Transverse colon (tissue), 4 donors: ENCODE measurements at regions not wholly inside any gene's neighbourhood (a gene's known extent, or its start where the extent isn't known, plus 50 kb on each side); places are given as distances from the start of the nearest gene placed in this dataset.

Source experiments
- DNase-seq: peaks from one replicate; pipeline ENCODE4 v3.0.0-alpha.2; 2019
- H3K27ac ChIP-seq, 4 donors: fragments of 200-600 bp; sonication (generic); 2 replicates each; pipeline ENCODE4 v1.5.1; 2016 to 2018; ENCODE audit warnings: inconsistent platforms in 4 of 4
- H3K27me3 ChIP-seq: fragments of 200-600 bp; sonication (generic); 2 replicates; pipeline ENCODE4 v1.5.1; 2017; ENCODE audit warnings: inconsistent platforms
- H3K36me3 ChIP-seq, 4 donors: fragments of 200-600 bp; sonication (generic); 2 replicates each; pipeline ENCODE4 v1.5.1; 2017 to 2019; ENCODE audit warnings: inconsistent platforms in 4 of 4
- H3K4me1 ChIP-seq, 4 donors: fragments of 200-600 bp; sonication (generic); 2 replicates each; pipeline ENCODE4 v1.5.1; 2017 to 2020; ENCODE audit warnings: inconsistent platforms in 4 of 4
- H3K4me3 ChIP-seq, 4 donors: fragments of 200-600 bp; sonication (generic); 1 replicate in 1 of 4; 2 replicates in 3 of 4; pipeline versions ENCODE4 v1.5.1 to v1.6.1; 2017 to 2019; ENCODE audit warnings: inconsistent platforms in 4 of 4
- H3K9me3 ChIP-seq, 2 donors: fragments of 200-600 bp; sonication (generic); 2 replicates each; pipeline ENCODE4 v1.5.1; 2017 to 2019; ENCODE audit warnings: inconsistent platforms in 2 of 2
- EP300 ChIP-seq: sonication (generic); formaldehyde crosslinking; IDR thresholded peaks from one replicate; pipeline ENCODE4 v1.6.1; 2017; ENCODE audit warnings: antibody characterized with exemption, low read depth
- POLR2A ChIP-seq: fragments of 450-650 bp; IDR thresholded peaks from one replicate; pipeline ENCODE4 v1.6.1; 2016; ENCODE audit warnings: antibody characterized with exemption, mild to moderate bottlenecking, moderate library complexity
- POLR2AphosphoS5 ChIP-seq, 3 donors: sonication (generic); formaldehyde crosslinking; IDR thresholded peaks; one replicate each; pipeline ENCODE4 v1.6.1; 2016; ENCODE audit warnings: antibody characterized with exemption in 3 of 3
- WGBS, 2 donors: methylation state at CpG; one replicate each; pipeline ENCODE4 v1.1.5; 2018; ENCODE audit warnings: low coverage in 1 of 2; 5-methylcytosine and 5-hydroxymethylcytosine counted together
- in situ Hi-C, 4 donors: fragments of 200-750 bp; cut with MboI; loops; one replicate each; pipeline versions ENCODE4 v1.15.0 to v1.15.1; 2017; ENCODE audit warnings: low sequenced_read_pairs in 3 of 4, low pct_ligation_motif_present in 1 of 4, low pct_unique_long_range_greater_than_20kb in 1 of 4
- intact Hi-C: fragments of 100-400 bp; cut with DNase I; formaldehyde crosslinking; loops from one replicate; pipeline ENCODE4 v1.15.1; 2023; ENCODE audit warnings: low total_unique reads
- TF ChIP-seq, protein P1 (sequence below), 5 experiments: fragments of 200-600 bp in 3 of 5; fragments of 450-650 bp in 2 of 5; sonication (generic) in 3 of 5; IDR thresholded peaks; 1 replicate in 2 of 5; 2 replicates in 3 of 5; pipeline ENCODE4 v1.5.1; 2016 to 2017; ENCODE audit warnings: antibody characterized with exemption in 5 of 5, inconsistent platforms in 3 of 5, mild to moderate bottlenecking in 2 of 5, moderate library complexity in 1 of 5

DNA sequence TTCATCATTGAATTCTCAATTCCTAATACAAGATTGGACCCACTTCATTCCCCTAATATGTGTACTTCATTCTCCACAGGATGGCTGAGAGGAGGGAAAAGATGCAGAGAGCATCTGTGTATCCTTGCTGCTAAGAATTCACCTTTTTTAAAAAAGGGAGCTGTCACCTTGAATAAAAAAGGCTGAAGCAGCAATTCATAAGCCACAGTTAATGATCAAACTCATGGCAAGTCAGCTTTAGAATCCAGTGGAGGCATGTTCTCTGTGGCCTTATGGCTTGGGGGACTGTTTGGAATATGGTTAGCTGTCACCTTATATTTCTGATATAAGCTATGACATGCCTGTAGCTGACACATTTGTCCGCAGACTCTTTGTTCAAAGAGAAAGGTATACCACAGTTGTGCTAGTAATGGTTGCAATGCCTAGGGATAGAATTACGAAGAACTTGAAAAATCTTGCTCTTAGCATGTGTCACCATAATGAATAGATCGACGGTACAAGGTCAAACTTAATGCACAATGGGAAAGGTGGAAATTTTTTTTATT, 256.8 kb upstream of the TNC start:
- Histone ChIP-seq H3K27ac (no peak overlapping the region), H3K9me3 (no peaks in the 10 kb centered on the region), H3K4me1 (no peaks in the 10 kb centered on the region), H3K4me3 (no peak overlapping the region), H3K36me3 (no peaks in the 10 kb centered on the region), H3K27me3 (no peaks in the 10 kb centered on the region)
- no peak for DNase-seq
- in situ Hi-C loops (no loop called here), intact Hi-C loops (no loop called here)
- 93 to 94% methylated on average over 4 of the region's 4 CpGs for WGBS, 2 donors
- TF ChIP-seq POLR2A (no peak), EP300 (no peak), POLR2AphosphoS5 (IDR thresholded peaks at IDR 0.05) (no peak)
- TF ChIP-seq, protein P1, sequence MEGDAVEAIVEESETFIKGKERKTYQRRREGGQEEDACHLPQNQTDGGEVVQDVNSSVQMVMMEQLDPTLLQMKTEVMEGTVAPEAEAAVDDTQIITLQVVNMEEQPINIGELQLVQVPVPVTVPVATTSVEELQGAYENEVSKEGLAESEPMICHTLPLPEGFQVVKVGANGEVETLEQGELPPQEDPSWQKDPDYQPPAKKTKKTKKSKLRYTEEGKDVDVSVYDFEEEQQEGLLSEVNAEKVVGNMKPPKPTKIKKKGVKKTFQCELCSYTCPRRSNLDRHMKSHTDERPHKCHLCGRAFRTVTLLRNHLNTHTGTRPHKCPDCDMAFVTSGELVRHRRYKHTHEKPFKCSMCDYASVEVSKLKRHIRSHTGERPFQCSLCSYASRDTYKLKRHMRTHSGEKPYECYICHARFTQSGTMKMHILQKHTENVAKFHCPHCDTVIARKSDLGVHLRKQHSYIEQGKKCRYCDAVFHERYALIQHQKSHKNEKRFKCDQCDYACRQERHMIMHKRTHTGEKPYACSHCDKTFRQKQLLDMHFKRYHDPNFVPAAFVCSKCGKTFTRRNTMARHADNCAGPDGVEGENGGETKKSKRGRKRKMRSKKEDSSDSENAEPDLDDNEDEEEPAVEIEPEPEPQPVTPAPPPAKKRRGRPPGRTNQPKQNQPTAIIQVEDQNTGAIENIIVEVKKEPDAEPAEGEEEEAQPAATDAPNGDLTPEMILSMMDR (IDR thresholded peaks at IDR 0.05), result no peak

DNA sequence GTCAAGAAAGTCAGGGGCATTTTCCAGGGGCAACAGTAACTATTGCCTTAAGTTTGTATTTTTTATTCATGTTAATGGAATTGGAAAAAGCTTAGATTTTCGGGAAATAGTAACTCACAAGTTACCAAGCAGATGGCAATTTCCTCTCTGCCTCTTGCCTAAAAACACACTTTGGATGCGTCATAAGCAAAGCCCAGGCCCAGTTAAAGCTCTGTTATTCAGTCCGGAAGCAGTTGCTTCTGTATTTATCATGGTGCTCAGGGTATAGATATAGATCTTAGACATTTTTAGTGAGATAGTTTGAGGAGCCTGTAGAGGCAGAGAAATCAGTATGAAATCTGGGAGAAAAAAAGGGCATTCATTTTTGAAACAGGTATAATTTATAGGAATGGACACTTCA, 260.3 kb upstream of the TNC start:
- no peaks in the 10 kb centered on the region for H3K4me1 ChIP-seq
- no peak overlapping the region for H3K4me3 ChIP-seq
- H3K27ac ChIP-seq, result no peak overlapping the region
- 88 to 100% methylated on average over 1 to 3 of the region's 3 CpGs for WGBS, 2 donors
- no peaks in the 10 kb centered on the region for H3K9me3 ChIP-seq
- no peak for DNase-seq
- in situ Hi-C loops, result no loop called here
- intact Hi-C loops, result no loop called here
- TF ChIP-seq, protein P1 (IDR thresholded peaks at IDR 0.05), result no peak
- no peak for TF ChIP-seq EP300
- TF ChIP-seq POLR2AphosphoS5 (IDR thresholded peaks at IDR 0.05), result no peak
- TF ChIP-seq POLR2A, result no peak
- H3K36me3 ChIP-seq, result no peaks in the 10 kb centered on the region
- H3K27me3 ChIP-seq, result no peaks in the 10 kb centered on the region

DNA sequence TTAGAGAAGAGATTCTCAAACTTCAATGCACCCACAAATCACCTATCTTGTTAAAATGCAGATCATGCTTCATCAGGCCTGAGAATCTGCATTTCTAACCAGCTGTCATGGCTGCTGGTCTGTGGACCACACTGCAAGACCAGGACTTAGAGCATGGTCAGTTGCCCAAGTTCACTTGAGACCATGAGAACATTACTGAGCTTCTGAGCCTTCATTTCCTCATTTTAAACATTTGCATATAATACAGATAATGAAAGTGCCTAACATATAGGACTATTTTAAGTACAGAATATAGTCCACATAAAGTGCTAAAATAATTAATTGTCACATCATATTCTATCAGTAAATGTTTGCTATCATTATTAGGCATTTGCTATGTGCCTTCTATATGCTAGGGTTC, 260.8 kb upstream of the TNC start:
- in situ Hi-C loops, result no loop called here
- intact Hi-C loops, result no loop called here
- H3K27me3 ChIP-seq, result no peaks in the 10 kb centered on the region
- no peaks in the 10 kb centered on the region for H3K4me1 ChIP-seq
- H3K27ac ChIP-seq, result no peak overlapping the region
- no peaks in the 10 kb centered on the region for H3K9me3 ChIP-seq
- TF ChIP-seq POLR2AphosphoS5 (IDR thresholded peaks at IDR 0.05) (no peak), POLR2A (no peak), EP300 (no peak)
- TF ChIP-seq, protein P1 (IDR thresholded peaks at IDR 0.05), result no peak
- H3K36me3 ChIP-seq, result no peaks in the 10 kb centered on the region
- no peak for DNase-seq
- no peak overlapping the region for H3K4me3 ChIP-seq

DNA sequence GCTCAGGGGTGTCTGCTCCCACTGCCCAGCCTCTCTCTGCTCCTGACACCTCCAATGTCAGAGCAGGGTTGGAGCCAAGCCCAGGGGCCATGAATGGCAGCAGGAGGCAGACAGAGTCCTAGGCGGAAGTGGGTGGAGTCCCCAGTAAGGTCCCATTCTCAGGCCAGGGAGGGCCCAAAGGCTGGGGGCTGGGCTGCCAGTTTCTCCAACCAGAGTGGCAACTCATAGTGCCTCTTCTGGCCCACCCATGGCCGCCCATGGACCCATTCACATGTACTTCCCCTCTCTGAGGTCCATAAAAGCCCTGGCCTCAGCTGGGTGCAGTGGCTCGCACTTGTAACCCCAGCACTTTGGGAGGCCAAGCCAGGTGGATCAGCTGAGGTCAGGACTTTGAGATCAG, 261.8 kb upstream of the TNC start:
- no peaks in the 10 kb centered on the region for H3K36me3 ChIP-seq
- no peaks in the 10 kb centered on the region for H3K9me3 ChIP-seq
- no peaks in the 10 kb centered on the region for H3K4me1 ChIP-seq
- TF ChIP-seq POLR2AphosphoS5 (IDR thresholded peaks at IDR 0.05) (no peak), EP300 (no peak), POLR2A (no peak)
- TF ChIP-seq, protein P1 (IDR thresholded peaks at IDR 0.05), result no peak
- in situ Hi-C loops, result no loop called here
- H3K27ac ChIP-seq, result no peak overlapping the region
- intact Hi-C loops, result no loop called here
- no peaks in the 10 kb centered on the region for H3K27me3 ChIP-seq
- H3K4me3 ChIP-seq, result no peak overlapping the region
- WGBS, 2 donors, result 86% methylated on average over 3 of the region's 3 CpGs; no CpG with 5 or more reads in 1 of the 2 donors
- DNase-seq, result no peak
